Gastrocnemius medialis (tissue), 4 donors: ENCODE measurements at regions not wholly inside any gene's neighbourhood (a gene's known extent, or its start where the extent isn't known, plus 50 kb on each side); places are given as distances from the start of the nearest gene placed in this dataset.

ENCODE experiments used
- CTCF ChIP-seq, 5 experiments: fragments of 450-650 bp in 3 of 5; fragments of 200-600 bp in 2 of 5; sonication (generic) in 2 of 5; IDR thresholded peaks in 4 of 5; conservative IDR thresholded peaks in 1 of 5; 1 replicate in 4 of 5; 2 replicates in 1 of 5; pipeline ENCODE4 v1.5.1; 2016 to 2019; ENCODE audit warnings: antibody characterized with exemption in 5 of 5, mild to moderate bottlenecking in 3 of 5, moderate library complexity in 3 of 5
- POLR2A ChIP-seq, 2 donors: fragments of 450-650 bp; IDR thresholded peaks; one replicate each; pipeline ENCODE4 v1.6.1; 2017; ENCODE audit warnings: antibody characterized with exemption in 2 of 2, mild to moderate bottlenecking in 2 of 2, moderate library complexity in 2 of 2

GRCh38 chr9:118029425-118029824, 325.2 kb downstream of the TLR4 start:
- TF ChIP-seq CTCF (IDR thresholded peaks at IDR 0.05 in 4 of 5, conservative IDR thresholded peaks at IDR 0.05 in 1 of 5) (no peak), POLR2A (IDR thresholded peaks at IDR 0.05) (no peak)
